H1 (cell line): ENCODE measurements at regions not wholly inside any gene's neighbourhood (a gene's known extent, or its start where the extent isn't known, plus 50 kb on each side); places are given as distances from the start of the nearest gene placed in this dataset.

ENCODE experiments used
- BRCA1 ChIP-seq: IDR thresholded peaks from 2 replicates; pipeline ENCODE4 v1.6.1; 2012; ENCODE audit warnings: low read depth, low read length, improper control_type of control experiment
- HDAC6 ChIP-seq: IDR thresholded peaks from one replicate; pipeline ENCODE4 v1.7.1; 2012; ENCODE audit warnings: low read depth, mild to moderate bottlenecking, inconsistent platforms, low read length, moderate library complexity
- KDM1A ChIP-seq: fragments of 200-600, 300-600 bp; sonication (generic); IDR thresholded peaks from 2 replicates; pipeline ENCODE4 v1.7.1; 2016; ENCODE audit warnings: mild to moderate bottlenecking, low read length, borderline replicate concordance
- KDM4A ChIP-seq: IDR thresholded peaks from one replicate; pipeline ENCODE4 v1.7.1; 2012; ENCODE audit warnings: low read depth, mild to moderate bottlenecking, moderate library complexity, low read length, inconsistent platforms; ENCODE audit not compliant: severe bottlenecking
- MAFK ChIP-seq: IDR thresholded peaks from 2 replicates; pipeline ENCODE4 v1.6.1; 2012; ENCODE audit warnings: low read depth, mild to moderate bottlenecking, improper control_type of control experiment, low read length
- POLR2A ChIP-seq, 2 experiments: IDR thresholded peaks; 1 replicate in 1 of 2; 2 replicates in 1 of 2; pipeline ENCODE4 v1.6.1; 2011; ENCODE audit warnings: low read depth in 2 of 2, low read length in 2 of 2, mild to moderate bottlenecking in 2 of 2; ENCODE audit errors: control extremely low read depth in 1 of 2

GRCh38 chr7:73952266-73952665 is 75.7 kb upstream of the ELN start (continued):
- TF ChIP-seq BRCA1 (no peak), KDM4A (no peak), KDM1A (no peak), MAFK (no peak), POLR2A (IDR thresholded peaks at IDR 0.05; ENCODE audit: control extremely low read depth in 1 of 2, low read depth in 2 of 2, low read length in 2 of 2) (no peak), HDAC6 (no peak)
